ENCODE measurements at regions not wholly inside any gene's neighbourhood (a gene's known extent, or its start where the extent isn't known, plus 50 kb on each side); places are given as distances from the start of the nearest gene placed in this dataset.

GRCh38 chr16:8253718-8254117, 336.6 kb downstream of the TMEM114 start:
- Histone ChIP-seq H3K27ac (no peak overlapping the region), H3K4me3 (no peak overlapping the region), H3K36me3 (no peaks in the 10 kb centered on the region), H3K27me3 (no peaks in the 10 kb centered on the region), H3K9me3 (no peaks in the 10 kb centered on the region), H3K4me1 (ENCODE audit: insufficient read depth) (no peaks in the 10 kb centered on the region)
- no peak for TF ChIP-seq POLR2A (IDR thresholded peaks at IDR 0.05)
- TF ChIP-seq CTCF (IDR thresholded peaks at IDR 0.05), result no peak
- no peak for TF ChIP-seq EP300 (IDR thresholded peaks at IDR 0.05)
- no peak for DNase-seq
- WGBS, 3 donors, result 61 to 63% (median 63%) methylated on average over 5 of the region's 5 CpGs
- intact Hi-C loops (cut with DNase I), result loop anchor here in 1 of 4 donors (10.0 kb wide), 1 partner anchor 61 kb away; no protein-coding TSS in a partner anchor

GRCh38 chr16:8251727-8252126, 338.6 kb downstream of the TMEM114 start:
- Histone ChIP-seq H3K4me3 (no peak overlapping the region), H3K27me3 (no peaks in the 10 kb centered on the region), H3K27ac (no peak overlapping the region), H3K4me1 (ENCODE audit: insufficient read depth) (no peaks in the 10 kb centered on the region), H3K9me3 (no peaks in the 10 kb centered on the region), H3K36me3 (no peaks in the 10 kb centered on the region)
- no peak for TF ChIP-seq CTCF (IDR thresholded peaks at IDR 0.05)
- TF ChIP-seq EP300 (IDR thresholded peaks at IDR 0.05), result no peak
- intact Hi-C loops (cut with DNase I), result loop anchor here in 1 of 4 donors (10.0 kb wide), 1 partner anchor 63 kb away; no protein-coding TSS in a partner anchor
- WGBS, 3 donors, result 19 to 24% (median 22%) methylated on average over 2 of the region's 2 CpGs
- no peak for DNase-seq

- 63 to 69% (median 68%) methylated on average over 3 of the region's 3 CpGs for WGBS, 3 donors
- H3K36me3 ChIP-seq, result no peaks in the 10 kb centered on the region
- H3K9me3 ChIP-seq, result no peaks in the 10 kb centered on the region
- DNase-seq, result no peak
- H3K27ac ChIP-seq, result no peak overlapping the region
- no peak for TF ChIP-seq POLR2A (IDR thresholded peaks at IDR 0.05)
- intact Hi-C loops (cut with DNase I), result loop anchor here in 1 of 4 donors (10.0 kb wide), 1 partner anchor 64 kb away; no protein-coding TSS in a partner anchor
- no peaks in the 10 kb centered on the region for H3K27me3 ChIP-seq
- H3K4me3 ChIP-seq, result no peak overlapping the region
- no peaks in the 10 kb centered on the region for H3K4me1 ChIP-seq (ENCODE audit: insufficient read depth)
Measured at GRCh38 chr16:8251298-8251697, 339.0 kb downstream of the TMEM114 start.

- no peak for DNase-seq
- TF ChIP-seq CTCF (IDR thresholded peaks at IDR 0.05) (no peak), POLR2A (IDR thresholded peaks at IDR 0.05) (no peak), EP300 (IDR thresholded peaks at IDR 0.05) (no peak)
Measured at GRCh38 chr16:8247993-8248392, 342.3 kb downstream of the TMEM114 start.

GRCh38 chr16:8243981-8244380, 346.3 kb downstream of the TMEM114 start:
- H3K36me3 ChIP-seq, result no peaks in the 10 kb centered on the region
- WGBS, 3 donors, result 44 to 60% (median 49%) methylated on average over 4 of the region's 4 CpGs
- intact Hi-C loops (cut with DNase I), result no loop called here
- H3K27me3 ChIP-seq, result no peaks in the 10 kb centered on the region
- no peak for DNase-seq
- TF ChIP-seq EP300 (IDR thresholded peaks at IDR 0.05) (no peak), CTCF (IDR thresholded peaks at IDR 0.05) (no peak), POLR2A (IDR thresholded peaks at IDR 0.05) (no peak)
- H3K4me3 ChIP-seq, result no peak overlapping the region
- H3K27ac ChIP-seq, result no peak overlapping the region
- H3K4me1 ChIP-seq (ENCODE audit: insufficient read depth), result no peaks in the 10 kb centered on the region
- no peaks in the 10 kb centered on the region for H3K9me3 ChIP-seq

More at GRCh38 chr16:8247993-8248392, 342.3 kb downstream of the TMEM114 start:
- Histone ChIP-seq H3K36me3 (no peaks in the 10 kb centered on the region), H3K4me1 (ENCODE audit: insufficient read depth) (no peaks in the 10 kb centered on the region), H3K27me3 (no peaks in the 10 kb centered on the region), H3K27ac (no peak overlapping the region), H3K4me3 (no peak overlapping the region), H3K9me3 (no peaks in the 10 kb centered on the region)
- intact Hi-C loops (cut with DNase I), result no loop called here
- WGBS, 3 donors, result 15 to 21% (median 15%) methylated on average over 8 of the region's 8 CpGs

Data from ovary (tissue), 7 donors.